GM18520 (cell line): ENCODE measurements at regions not wholly inside any gene's neighbourhood (a gene's known extent, or its start where the extent isn't known, plus 50 kb on each side); places are given as distances from the start of the nearest gene placed in this dataset.
"Not testable (repeated sequence)": the region's sequence is repeated elsewhere in the genome, so short reads cannot be mapped to it uniquely, and the experiment has no call there.

Source experiments
- ATAC-seq: cut with Tn5 transposase; IDR thresholded peaks from one replicate; pipeline ENCODE4 v1.9.1; 2021; ENCODE audit not compliant: unreplicated experiment

- ATAC-seq: no peak
Observed at GRCh38 chr2:195470622-195471021, 186.4 kb upstream of the SLC39A10 start.

GRCh38 chr2:195468771-195469170 is 188.3 kb upstream of the SLC39A10 start:
- ATAC-seq: peak; percentile 73

GRCh38 chr2:195466427-195466826 is 190.6 kb upstream of the SLC39A10 start:
- ATAC-seq: no peak

GRCh38 chr2:195461010-195461409 is 196.0 kb upstream of the SLC39A10 start:
- ATAC-seq: no peak

- no peak for ATAC-seq
Observed at GRCh38 chr2:195458936-195459335, 198.1 kb upstream of the SLC39A10 start.

- no peak for ATAC-seq
Observed at GRCh38 chr2:195457873-195458272, 199.2 kb upstream of the SLC39A10 start.

GRCh38 chr2:195456771-195457170 is 200.3 kb upstream of the SLC39A10 start:
- no peak for ATAC-seq

- no peak for ATAC-seq
Observed at GRCh38 chr2:195451160-195451559, 205.9 kb upstream of the SLC39A10 start.

- ATAC-seq: no peak
Observed at GRCh38 chr2:195450552-195451113, 206.4 kb upstream of the SLC39A10 start.

- ATAC-seq: no peak
Observed at GRCh38 chr2:195447323-195447975, 209.6 kb upstream of the SLC39A10 start.

GRCh38 chr2:195445639-195446038 is 211.4 kb upstream of the SLC39A10 start:
- no peak for ATAC-seq

GRCh38 chr2:195443926-195444325 is 213.1 kb upstream of the SLC39A10 start:
- ATAC-seq: no peak

GRCh38 chr2:195442458-195443175 is 214.4 kb upstream of the SLC39A10 start:
- ATAC-seq: no peak

- ATAC-seq: no peak
Observed at GRCh38 chr2:195438692-195439091, 218.3 kb upstream of the SLC39A10 start.

- ATAC-seq: no peak
Observed at GRCh38 chr2:195437521-195437920, 219.5 kb upstream of the SLC39A10 start.

- ATAC-seq: no peak
Observed at GRCh38 chr2:195434346-195434745, 222.7 kb upstream of the SLC39A10 start.

- ATAC-seq: not testable (repeated sequence)
Observed at GRCh38 chr2:195433729-195434128, 223.3 kb upstream of the SLC39A10 start.

- ATAC-seq: no peak
Observed at GRCh38 chr2:195428673-195429072, 228.4 kb upstream of the SLC39A10 start.

- ATAC-seq: no peak
Observed at GRCh38 chr2:195425328-195425727, 231.7 kb upstream of the SLC39A10 start.

- no peak for ATAC-seq
Observed at GRCh38 chr2:195419033-195419432, 238.0 kb upstream of the SLC39A10 start.

- ATAC-seq: no peak
Observed at GRCh38 chr2:195414537-195415100, 242.4 kb upstream of the SLC39A10 start.

- no peak for ATAC-seq
Observed at GRCh38 chr2:195413944-195414343, 243.1 kb upstream of the SLC39A10 start.
